CD14-positive monocyte (primary cell): ENCODE measurements at regions not wholly inside any gene's neighbourhood (a gene's known extent, or its start where the extent isn't known, plus 50 kb on each side); places are given as distances from the start of the nearest gene placed in this dataset.

Source experiments
- DNase-seq, 3 donors: peaks; one replicate each; pipeline ENCODE4 v3.0.0-alpha.2; 2011 to 2022
- H2AFZ ChIP-seq: 2 replicates; pipeline ENCODE4 v1.6.0; 2012; ENCODE audit warnings: mild to moderate bottlenecking, low read depth, low read length, inconsistent platforms; ENCODE audit not compliant: insufficient read depth, poor library complexity, severe bottlenecking
- H3K27ac ChIP-seq, 2 donors: 1 replicate in 1 of 2; 2 replicates in 1 of 2; pipeline ENCODE4 v1.5.1; 2012 to 2013; ENCODE audit warnings: low read length in 2 of 2, control low read depth in 1 of 2, inconsistent platforms in 1 of 2, low read depth in 1 of 2, mild to moderate bottlenecking in 1 of 2
- H3K27me3 ChIP-seq, 2 donors: one replicate each; pipeline versions ENCODE4 v1.6.0 to v1.6.1; 2011 to 2013; ENCODE audit warnings: low read length in 2 of 2; ENCODE audit not compliant: control insufficient read depth in 2 of 2, insufficient read depth in 2 of 2
- H3K36me3 ChIP-seq, 2 donors: replicated peaks in 1 of 2; 1 replicate in 1 of 2; 2 replicates in 1 of 2; pipeline versions ENCODE4 v1.5.1 to v1.6.1; 2012 to 2013; ENCODE audit warnings: low read length in 2 of 2, control low read depth in 1 of 2, inconsistent platforms in 1 of 2, mild to moderate bottlenecking in 1 of 2; ENCODE audit not compliant: insufficient read depth in 2 of 2, control insufficient read depth in 1 of 2
- H3K4me1 ChIP-seq, 2 donors: 1 replicate in 1 of 2; 2 replicates in 1 of 2; pipeline versions ENCODE4 v1.5.1 to v1.6.1; 2012 to 2013; ENCODE audit warnings: low read length in 2 of 2, control low read depth in 1 of 2, inconsistent platforms in 1 of 2, mild to moderate bottlenecking in 1 of 2, moderate library complexity in 1 of 2; ENCODE audit not compliant: insufficient read depth in 2 of 2, control insufficient read depth in 1 of 2
- H3K4me2 ChIP-seq: replicated peaks from 2 replicates; pipeline ENCODE3; 2012; ENCODE audit warnings: low read length, moderate library complexity, mild to moderate bottlenecking; ENCODE audit not compliant: poor library complexity, severe bottlenecking; ENCODE audit errors: extremely low read depth
- H3K4me3 ChIP-seq, 3 experiments: fragments of 200-600 bp in 1 of 3; sonication (generic) in 1 of 3; replicated peaks in 1 of 3; 1 replicate in 2 of 3; 2 replicates in 1 of 3; pipeline ENCODE4 v1.5.1; 2011 to 2013; ENCODE audit warnings: low read length in 3 of 3, mild to moderate bottlenecking in 3 of 3, control low read depth in 2 of 3, low read depth in 2 of 3, inconsistent platforms in 1 of 3, moderate library complexity in 1 of 3
- H3K79me2 ChIP-seq: 2 replicates; pipeline ENCODE4 v1.6.0; 2012; ENCODE audit warnings: mild to moderate bottlenecking, control low read depth, inconsistent platforms, low read length, moderate library complexity; ENCODE audit not compliant: insufficient read depth
- H3K9ac ChIP-seq: 2 replicates; pipeline ENCODE4 v1.6.0; 2017; ENCODE audit warnings: low read length, mild to moderate bottlenecking; ENCODE audit not compliant: insufficient read depth, poor library complexity, severe bottlenecking
- H3K9me3 ChIP-seq, 2 donors: replicated peaks in 1 of 2; 1 replicate in 1 of 2; 2 replicates in 1 of 2; pipeline versions ENCODE4 v1.5.1 to v1.6.1; 2012 to 2013; ENCODE audit warnings: low read length in 2 of 2, control low read depth in 1 of 2; ENCODE audit not compliant: control insufficient read depth in 1 of 2, insufficient read depth in 1 of 2
- H4K20me1 ChIP-seq: 2 replicates; pipeline ENCODE4 v1.6.0; 2012; ENCODE audit warnings: mild to moderate bottlenecking, low read length, control low read depth, moderate library complexity; ENCODE audit not compliant: insufficient read depth
- H3K27ac Mint-ChIP-seq, 7 donors: one replicate each; pipeline ENCODE4 v1.8.0; 2020; ENCODE audit warnings: mild to moderate bottlenecking in 7 of 7, mixed read lengths in 7 of 7, moderate library complexity in 6 of 7, inconsistent platforms in 2 of 7
- H3K27me3 Mint-ChIP-seq, 3 donors: one replicate each; pipeline ENCODE4 v1.8.0; 2021 to 2022; ENCODE audit warnings: low read depth in 3 of 3, mild to moderate bottlenecking in 3 of 3, mixed read lengths in 3 of 3, moderate library complexity in 3 of 3, inconsistent platforms in 1 of 3
- H3K36me3 Mint-ChIP-seq, 2 donors: one replicate each; pipeline ENCODE4 v1.8.0; 2020; ENCODE audit warnings: mixed read lengths in 2 of 2, inconsistent platforms in 1 of 2, mild to moderate bottlenecking in 1 of 2
- H3K4me1 Mint-ChIP-seq: one replicate; pipeline ENCODE4 v1.8.0; 2020; ENCODE audit warnings: mild to moderate bottlenecking, mixed read lengths
- H3K4me3 Mint-ChIP-seq, 2 donors: one replicate each; pipeline ENCODE4 v1.8.0; 2020; ENCODE audit warnings: mild to moderate bottlenecking in 2 of 2, mixed read lengths in 2 of 2, moderate library complexity in 1 of 2
- H3K9me3 Mint-ChIP-seq, 7 donors: one replicate each; pipeline ENCODE4 v1.8.0; 2020 to 2022; ENCODE audit warnings: mixed read lengths in 7 of 7, mild to moderate bottlenecking in 6 of 7, moderate library complexity in 6 of 7, inconsistent platforms in 2 of 7
- WGBS: methylation state at CpG from one replicate; pipeline ENCODE4 v1.1.5; 2013; ENCODE audit warnings: missing lambda C conversion rate; ENCODE audit not compliant: insufficient coverage; 5-methylcytosine and 5-hydroxymethylcytosine counted together
- intact Hi-C, 2 donors: fragments of 100-400 bp; cut with micrococcal nuclease; formaldehyde crosslinking; loops; one replicate each; pipeline versions ENCODE4 v1.15.0 to v1.15.1; 2023
- TF ChIP-seq, protein P1 (sequence below): fragments of 200-600 bp; IDR thresholded peaks from one replicate; pipeline ENCODE4 v1.8.0; 2022; ENCODE audit warnings: antibody characterized with exemption, mild to moderate bottlenecking

DNA sequence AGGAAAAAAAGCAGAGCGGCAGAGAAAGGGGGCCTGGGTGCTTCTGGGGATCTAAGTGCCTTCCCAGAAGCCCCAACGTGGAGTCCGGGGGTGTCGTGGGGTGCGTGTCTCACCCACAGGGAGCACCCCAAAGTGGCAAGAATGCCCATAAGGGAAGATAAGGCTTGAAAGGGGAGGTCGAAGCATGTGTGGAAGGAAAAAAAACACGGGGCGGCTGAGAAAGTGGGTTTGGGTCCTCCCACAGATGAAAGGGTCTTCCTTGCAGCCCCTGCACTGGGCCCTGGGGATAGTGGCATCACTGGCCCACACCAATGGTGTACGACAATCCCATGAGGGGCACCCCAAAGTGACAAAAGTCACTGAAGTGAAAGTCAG lies 275.5 kb downstream of the ALG10 start:
- no peak overlapping the region for H3K4me3 Mint-ChIP-seq
- H3K36me3 ChIP-seq = no peaks in the 10 kb centered on the region
- DNase-seq = no peak
- TF ChIP-seq, protein P1, sequence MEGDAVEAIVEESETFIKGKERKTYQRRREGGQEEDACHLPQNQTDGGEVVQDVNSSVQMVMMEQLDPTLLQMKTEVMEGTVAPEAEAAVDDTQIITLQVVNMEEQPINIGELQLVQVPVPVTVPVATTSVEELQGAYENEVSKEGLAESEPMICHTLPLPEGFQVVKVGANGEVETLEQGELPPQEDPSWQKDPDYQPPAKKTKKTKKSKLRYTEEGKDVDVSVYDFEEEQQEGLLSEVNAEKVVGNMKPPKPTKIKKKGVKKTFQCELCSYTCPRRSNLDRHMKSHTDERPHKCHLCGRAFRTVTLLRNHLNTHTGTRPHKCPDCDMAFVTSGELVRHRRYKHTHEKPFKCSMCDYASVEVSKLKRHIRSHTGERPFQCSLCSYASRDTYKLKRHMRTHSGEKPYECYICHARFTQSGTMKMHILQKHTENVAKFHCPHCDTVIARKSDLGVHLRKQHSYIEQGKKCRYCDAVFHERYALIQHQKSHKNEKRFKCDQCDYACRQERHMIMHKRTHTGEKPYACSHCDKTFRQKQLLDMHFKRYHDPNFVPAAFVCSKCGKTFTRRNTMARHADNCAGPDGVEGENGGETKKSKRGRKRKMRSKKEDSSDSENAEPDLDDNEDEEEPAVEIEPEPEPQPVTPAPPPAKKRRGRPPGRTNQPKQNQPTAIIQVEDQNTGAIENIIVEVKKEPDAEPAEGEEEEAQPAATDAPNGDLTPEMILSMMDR = no peak
- H3K9me3 Mint-ChIP-seq = peaks cover 87 to 100% (median 97%) of the 10 kb centered on the region in 7 donors
- no peaks in the 10 kb centered on the region for H4K20me1 ChIP-seq
- no peak overlapping the region for H3K9ac ChIP-seq
- H2AFZ ChIP-seq = no peak overlapping the region
- H3K27ac Mint-ChIP-seq = no peak overlapping the region
- no peaks in the 10 kb centered on the region for H3K4me1 Mint-ChIP-seq
- H3K9me3 ChIP-seq = peaks cover 100% of the 10 kb centered on the region in 2 donors
- H3K4me3 ChIP-seq = no peak overlapping the region
- no peak overlapping the region for H3K4me2 ChIP-seq
- no peak overlapping the region for H3K27ac ChIP-seq
- H3K36me3 Mint-ChIP-seq = no peaks in the 10 kb centered on the region
- no peaks in the 10 kb centered on the region for H3K4me1 ChIP-seq
- no peaks in the 10 kb centered on the region for H3K27me3 ChIP-seq
- intact Hi-C loops = no loop called here
- peaks cover 0 to 2% (median 2%) of the 10 kb centered on the region in 3 donors for H3K27me3 Mint-ChIP-seq
- H3K79me2 ChIP-seq = no peaks in the 10 kb centered on the region
- 74% methylated on average over 9 of the region's 9 CpGs for WGBS

DNA sequence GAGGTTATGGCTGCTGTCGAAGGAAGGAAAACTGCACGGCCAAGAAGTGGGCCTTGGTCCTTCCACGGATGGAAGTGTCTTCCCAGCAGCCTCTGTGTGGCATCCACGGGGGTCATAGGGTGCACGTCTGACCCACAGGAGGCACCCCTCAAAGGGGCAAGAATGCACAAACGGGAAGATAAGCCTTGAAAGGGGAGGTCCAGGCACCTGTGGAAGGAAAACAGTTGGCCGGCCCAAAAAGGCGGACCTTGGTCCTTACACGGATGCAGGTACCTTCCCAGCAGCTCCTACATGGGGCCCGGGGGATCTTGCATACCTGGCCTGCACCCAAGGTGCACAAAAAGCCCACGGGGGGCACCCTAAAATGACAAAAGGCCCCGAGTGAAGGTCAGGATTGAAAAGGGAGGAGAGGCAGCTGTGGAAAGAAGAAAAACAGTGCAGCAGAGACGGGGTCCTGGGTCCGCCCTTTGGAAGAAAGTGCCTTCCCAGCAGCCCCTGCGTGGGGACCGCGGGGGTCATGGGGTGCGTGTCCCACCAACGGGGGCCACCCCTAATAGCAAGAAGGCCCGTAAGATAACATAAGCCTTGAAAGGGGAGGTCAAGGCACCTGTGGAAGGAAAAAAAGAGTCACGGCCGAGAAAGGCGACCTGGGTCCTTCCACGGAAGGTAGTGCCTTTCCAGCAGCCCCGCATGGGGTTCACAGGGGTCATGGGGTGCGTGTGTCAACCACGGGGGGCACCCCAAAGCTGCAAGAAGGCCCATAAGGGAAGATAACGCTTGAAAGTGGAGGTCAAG lies 276.1 kb downstream of the ALG10 start:
- H3K9me3 Mint-ChIP-seq = peaks cover 87 to 100% (median 97%) of the 10 kb centered on the region in 7 donors
- no peak overlapping the region for H3K4me3 Mint-ChIP-seq
- Histone ChIP-seq H3K36me3 (no peaks in the 10 kb centered on the region), H2AFZ (no peak overlapping the region), H3K4me3 (no peak overlapping the region), H3K9me3 (peaks cover 100% of the 10 kb centered on the region in 2 donors), H3K9ac (no peak overlapping the region), H3K27me3 (no peaks in the 10 kb centered on the region), H4K20me1 (no peaks in the 10 kb centered on the region), H3K79me2 (no peaks in the 10 kb centered on the region), H3K4me2 (no peak overlapping the region), H3K27ac (no peak overlapping the region), H3K4me1 (no peaks in the 10 kb centered on the region)
- intact Hi-C loops = no loop called here
- no peak overlapping the region for H3K27ac Mint-ChIP-seq
- H3K4me1 Mint-ChIP-seq = no peaks in the 10 kb centered on the region
- WGBS = 86% methylated on average over 23 of the region's 28 CpGs
- no peaks in the 10 kb centered on the region for H3K36me3 Mint-ChIP-seq
- TF ChIP-seq, protein P1 = no peak
- peaks cover 0 to 2% (median 2%) of the 10 kb centered on the region in 3 donors for H3K27me3 Mint-ChIP-seq
- DNase-seq = no peak
